Esophagus muscularis mucosa (tissue), 4 donors: ENCODE measurements at regions not wholly inside any gene's neighbourhood (a gene's known extent, or its start where the extent isn't known, plus 50 kb on each side); places are given as distances from the start of the nearest gene placed in this dataset.
A peak's percentile ranks its signal among the peaks of the same experiment; 100 is the strongest.

Experiments
- DNase-seq: peaks from one replicate; pipeline ENCODE4 v3.0.0-alpha.2; 2017; ENCODE audit errors: extremely low spot score
- H3K27ac ChIP-seq, 4 donors: fragments of 200-600 bp; sonication (generic); replicated peaks in 1 of 4; 1 replicate in 3 of 4; 2 replicates in 1 of 4; pipeline ENCODE4 v1.5.1; 2016 to 2019; ENCODE audit warnings: mild to moderate bottlenecking in 1 of 4
- H3K27me3 ChIP-seq, 4 donors: fragments of 200-600 bp; sonication (generic); one replicate each; pipeline versions ENCODE4 v1.5.1 to v1.6.0; 2016 to 2019
- H3K36me3 ChIP-seq, 4 donors: fragments of 200-600 bp; sonication (generic); one replicate each; pipeline ENCODE4 v1.5.1; 2016 to 2019
- H3K4me1 ChIP-seq, 4 donors: fragments of 200-600 bp; sonication (generic); one replicate each; pipeline ENCODE4 v1.5.1; 2016 to 2019
- H3K4me3 ChIP-seq, 4 donors: fragments of 200-600 bp; sonication (generic); 1 replicate in 2 of 4; 2 replicates in 2 of 4; pipeline ENCODE4 v1.5.1; 2016 to 2019; ENCODE audit warnings: mild to moderate bottlenecking in 4 of 4, moderate library complexity in 1 of 4
- H3K9me3 ChIP-seq, 4 donors: fragments of 200-600 bp; sonication (generic); 1 replicate in 3 of 4; 2 replicates in 1 of 4; pipeline ENCODE4 v1.5.1; 2016 to 2019
- EP300 ChIP-seq: sonication (generic); formaldehyde crosslinking; IDR thresholded peaks from one replicate; pipeline ENCODE4 v1.6.1; 2017; ENCODE audit warnings: antibody characterized with exemption
- POLR2A ChIP-seq: fragments of 450-650 bp; IDR thresholded peaks from one replicate; pipeline ENCODE4 v1.6.1; 2017; ENCODE audit warnings: antibody characterized with exemption, moderate library complexity, mild to moderate bottlenecking, low read depth
- POLR2AphosphoS5 ChIP-seq, 2 donors: sonication (generic); formaldehyde crosslinking; IDR thresholded peaks; one replicate each; pipeline ENCODE4 v1.6.1; 2017; ENCODE audit warnings: antibody characterized with exemption in 2 of 2
- WGBS: methylation state at CpG from one replicate; pipeline ENCODE4 v1.1.5; 2018; 5-methylcytosine and 5-hydroxymethylcytosine counted together
- intact Hi-C: fragments of 100-400 bp; cut with DNase I; formaldehyde crosslinking; loops from one replicate; pipeline ENCODE4 v1.15.1; 2023
- TF ChIP-seq, protein P1 (sequence below), 3 experiments: fragments of 200-600 bp in 2 of 3; fragments of 450-650 bp in 1 of 3; sonication (generic) in 2 of 3; IDR thresholded peaks; one replicate each; pipeline ENCODE4 v1.5.1; 2017 to 2019; ENCODE audit warnings: antibody characterized with exemption in 3 of 3, mild to moderate bottlenecking in 2 of 3, moderate library complexity in 1 of 3

GRCh38 chr9:676780-677438, 164.6 kb upstream of the DMRT1 start:
- H3K27me3 ChIP-seq = no peaks in the 10 kb centered on the region

DNA sequence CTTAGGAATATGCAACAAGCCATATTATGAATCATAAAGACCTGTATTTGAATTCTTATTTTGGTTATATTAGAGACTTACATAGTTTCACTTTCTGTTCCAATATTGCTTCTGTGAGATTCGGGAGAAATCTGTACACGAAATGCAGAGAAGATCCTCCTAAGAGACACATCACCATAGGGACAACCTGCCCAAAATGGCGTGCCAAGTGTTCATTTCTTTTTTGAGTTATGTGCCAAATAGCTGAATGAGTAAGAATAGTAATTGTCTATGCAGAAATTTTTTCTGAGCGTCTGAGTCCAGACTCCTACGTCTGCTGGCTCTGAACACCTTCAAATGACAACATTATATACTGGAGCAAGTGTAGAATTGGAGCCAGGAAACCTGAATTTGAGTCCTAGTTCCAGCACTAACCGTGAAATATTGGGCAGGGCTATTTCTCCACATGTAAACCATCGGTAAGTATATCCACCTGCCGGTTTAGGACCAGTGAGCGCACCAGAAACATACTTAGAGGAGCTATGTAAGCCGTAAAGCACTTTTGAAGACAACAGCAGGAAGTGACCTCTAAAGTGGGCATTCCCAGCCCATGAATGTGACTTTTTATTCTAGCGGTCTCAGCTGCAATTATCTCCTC, 163.9 kb upstream of the DMRT1 start:
- intact Hi-C loops = no loop called here
- no peak for DNase-seq

More at GRCh38 chr9:676780-677438, 164.6 kb upstream of the DMRT1 start:
- no peak for DNase-seq
- H3K27ac ChIP-seq = peak overlapping the region; percentile 74 to 83 (median 77)
- peaks cover 30 to 38% (median 34%) of the 10 kb centered on the region in 4 donors for H3K4me1 ChIP-seq
- H3K4me3 ChIP-seq = peak overlapping the region; percentile 49 to 55 (median 52)
- intact Hi-C loops = no loop called here
- TF ChIP-seq EP300 = no peak
- TF ChIP-seq POLR2A = no peak
- no peak for TF ChIP-seq POLR2AphosphoS5 (IDR thresholded peaks at IDR 0.05)
- TF ChIP-seq, protein P1, sequence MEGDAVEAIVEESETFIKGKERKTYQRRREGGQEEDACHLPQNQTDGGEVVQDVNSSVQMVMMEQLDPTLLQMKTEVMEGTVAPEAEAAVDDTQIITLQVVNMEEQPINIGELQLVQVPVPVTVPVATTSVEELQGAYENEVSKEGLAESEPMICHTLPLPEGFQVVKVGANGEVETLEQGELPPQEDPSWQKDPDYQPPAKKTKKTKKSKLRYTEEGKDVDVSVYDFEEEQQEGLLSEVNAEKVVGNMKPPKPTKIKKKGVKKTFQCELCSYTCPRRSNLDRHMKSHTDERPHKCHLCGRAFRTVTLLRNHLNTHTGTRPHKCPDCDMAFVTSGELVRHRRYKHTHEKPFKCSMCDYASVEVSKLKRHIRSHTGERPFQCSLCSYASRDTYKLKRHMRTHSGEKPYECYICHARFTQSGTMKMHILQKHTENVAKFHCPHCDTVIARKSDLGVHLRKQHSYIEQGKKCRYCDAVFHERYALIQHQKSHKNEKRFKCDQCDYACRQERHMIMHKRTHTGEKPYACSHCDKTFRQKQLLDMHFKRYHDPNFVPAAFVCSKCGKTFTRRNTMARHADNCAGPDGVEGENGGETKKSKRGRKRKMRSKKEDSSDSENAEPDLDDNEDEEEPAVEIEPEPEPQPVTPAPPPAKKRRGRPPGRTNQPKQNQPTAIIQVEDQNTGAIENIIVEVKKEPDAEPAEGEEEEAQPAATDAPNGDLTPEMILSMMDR (IDR thresholded peaks at IDR 0.05) = no peak
- no peaks in the 10 kb centered on the region for H3K9me3 ChIP-seq
- 67% methylated on average over 3 of the region's 3 CpGs for WGBS
- no peaks in the 10 kb centered on the region for H3K36me3 ChIP-seq

DNA sequence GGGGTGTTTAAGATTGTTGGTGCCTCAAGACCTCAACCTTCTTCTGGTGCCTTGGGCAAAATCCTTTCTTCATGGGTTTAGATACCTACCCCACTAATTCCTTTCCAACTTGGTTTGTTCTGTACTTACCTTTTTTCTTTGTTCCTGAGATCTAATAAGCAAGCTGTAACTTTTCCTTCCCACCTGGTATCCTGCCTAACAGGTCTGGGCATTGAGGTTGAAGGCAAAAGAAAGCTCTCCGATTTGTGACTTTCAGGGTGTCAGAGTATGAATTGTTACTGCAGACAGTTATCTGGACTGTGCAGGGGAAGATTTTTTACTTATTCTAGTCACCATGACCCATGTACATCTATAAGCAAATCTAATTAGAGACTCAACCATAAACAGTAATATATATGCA, 162.6 kb upstream of the DMRT1 start:
- 100% methylated on average over 1 of the region's 1 CpG for WGBS
- Histone ChIP-seq H3K9me3 (no peaks in the 10 kb centered on the region), H3K36me3 (no peaks in the 10 kb centered on the region), H3K4me1 (peaks cover 35 to 37% (median 35%) of the 10 kb centered on the region in 4 donors), H3K27me3 (no peaks in the 10 kb centered on the region), H3K27ac (peak overlapping the region in 1 of 4 donors; percentile 74), H3K4me3 (no peak overlapping the region)
- intact Hi-C loops = no loop called here
- no peak for DNase-seq
- TF ChIP-seq POLR2A = no peak
- TF ChIP-seq, protein P1 (IDR thresholded peaks at IDR 0.05) = no peak
- TF ChIP-seq EP300 = no peak
- no peak for TF ChIP-seq POLR2AphosphoS5 (IDR thresholded peaks at IDR 0.05)

More for the DNA sequence above, 163.9 kb upstream of the DMRT1 start:
- TF ChIP-seq POLR2AphosphoS5 (IDR thresholded peaks at IDR 0.05) = peak; percentile 43 to 72
- no peak for TF ChIP-seq POLR2A
- TF ChIP-seq, protein P1 (IDR thresholded peaks at IDR 0.05) = no peak
- TF ChIP-seq EP300 = no peak
- peak overlapping the region; percentile 49 to 55 (median 52) for H3K4me3 ChIP-seq
- no peaks in the 10 kb centered on the region for H3K9me3 ChIP-seq
- H3K27ac ChIP-seq = peak overlapping the region; percentile 74 to 83 (median 77)
- H3K4me1 ChIP-seq = peaks cover 31 to 38% (median 34%) of the 10 kb centered on the region in 4 donors
- H3K27me3 ChIP-seq = no peaks in the 10 kb centered on the region
- no peaks in the 10 kb centered on the region for H3K36me3 ChIP-seq
- 20% methylated on average over 11 of the region's 11 CpGs for WGBS

GRCh38 chr9:679462-679861, 162.0 kb upstream of the DMRT1 start:
- H3K9me3 ChIP-seq = no peaks in the 10 kb centered on the region
- no peaks in the 10 kb centered on the region for H3K36me3 ChIP-seq
- no peak overlapping the region for H3K27ac ChIP-seq
- DNase-seq = no peak
- TF ChIP-seq POLR2AphosphoS5 (IDR thresholded peaks at IDR 0.05) (no peak), POLR2A (no peak), EP300 (no peak)
- TF ChIP-seq, protein P1 (IDR thresholded peaks at IDR 0.05) = no peak
- H3K27me3 ChIP-seq = no peaks in the 10 kb centered on the region
- H3K4me1 ChIP-seq = peaks cover 35 to 38% (median 37%) of the 10 kb centered on the region in 4 donors
- intact Hi-C loops = no loop called here
- H3K4me3 ChIP-seq = no peak overlapping the region
- WGBS = 94% methylated on average over 6 of the region's 6 CpGs
